ENCODE measurements at regions not wholly inside any gene's neighbourhood (a gene's known extent, or its start where the extent isn't known, plus 50 kb on each side); places are given as distances from the start of the nearest gene placed in this dataset.

GRCh38 chr12:63052696-63053095 lies 98.3 kb downstream of the AVPR1A start:
- H3K27me3 Mint-ChIP-seq (ENCODE audit: low read depth), result no peaks in the 10 kb centered on the region
- no peak for DNase-seq (ENCODE audit: low spot score)
- peaks cover 12% of the 10 kb centered on the region for H3K4me1 Mint-ChIP-seq (ENCODE audit: low read depth)
- peaks cover 4% of the 10 kb centered on the region for H3K36me3 Mint-ChIP-seq (ENCODE audit: low read depth)
- H3K9me3 Mint-ChIP-seq (ENCODE audit: low read depth), result peaks cover 10% of the 10 kb centered on the region
- TF ChIP-seq CTCF (IDR thresholded peaks at IDR 0.05), result no peak
- no peak overlapping the region for H3K4me3 Mint-ChIP-seq (ENCODE audit: unreplicated experiment)
- no peak overlapping the region for H3K27ac Mint-ChIP-seq (ENCODE audit: unreplicated experiment)

- Mint-ChIP-seq H3K9me3 (ENCODE audit: low read depth) (peaks cover 5% of the 10 kb centered on the region), H3K27ac (ENCODE audit: unreplicated experiment) (no peak overlapping the region), H3K4me3 (ENCODE audit: unreplicated experiment) (no peak overlapping the region), H3K4me1 (ENCODE audit: low read depth) (peaks cover 17% of the 10 kb centered on the region), H3K36me3 (ENCODE audit: low read depth) (peaks cover 4% of the 10 kb centered on the region), H3K27me3 (ENCODE audit: low read depth) (no peaks in the 10 kb centered on the region)
- no peak for TF ChIP-seq CTCF (IDR thresholded peaks at IDR 0.05)
- DNase-seq (ENCODE audit: low spot score), result no peak
Observed at GRCh38 chr12:63047146-63047545, 103.9 kb downstream of the AVPR1A start.

GRCh38 chr12:63045020-63045860 lies 105.8 kb downstream of the AVPR1A start:
- Mint-ChIP-seq H3K4me1 (ENCODE audit: low read depth) (peaks cover 11% of the 10 kb centered on the region), H3K9me3 (ENCODE audit: low read depth) (peaks cover 7% of the 10 kb centered on the region), H3K4me3 (ENCODE audit: unreplicated experiment) (peak overlapping the region; percentile 38), H3K27me3 (ENCODE audit: low read depth) (no peaks in the 10 kb centered on the region), H3K36me3 (ENCODE audit: low read depth) (peaks cover 4% of the 10 kb centered on the region), H3K27ac (ENCODE audit: unreplicated experiment) (no peak overlapping the region)
- no peak for TF ChIP-seq CTCF (IDR thresholded peaks at IDR 0.05)
- DNase-seq (ENCODE audit: low spot score), result no peak

GRCh38 chr12:63042646-63043045 lies 107.7 kb upstream of the PPM1H start:
- Mint-ChIP-seq H3K36me3 (ENCODE audit: low read depth) (no peaks in the 10 kb centered on the region), H3K4me1 (ENCODE audit: low read depth) (peaks cover 9% of the 10 kb centered on the region), H3K27me3 (ENCODE audit: low read depth) (no peaks in the 10 kb centered on the region), H3K27ac (ENCODE audit: unreplicated experiment) (no peak overlapping the region), H3K4me3 (ENCODE audit: unreplicated experiment) (no peak overlapping the region), H3K9me3 (ENCODE audit: low read depth) (peaks cover 2% of the 10 kb centered on the region)
- no peak for TF ChIP-seq CTCF (IDR thresholded peaks at IDR 0.05)
- no peak for DNase-seq (ENCODE audit: low spot score)

- H3K9me3 Mint-ChIP-seq (ENCODE audit: low read depth), result peaks cover 2% of the 10 kb centered on the region
- DNase-seq (ENCODE audit: low spot score), result no peak
- TF ChIP-seq CTCF (IDR thresholded peaks at IDR 0.05), result no peak
- no peaks in the 10 kb centered on the region for H3K27me3 Mint-ChIP-seq (ENCODE audit: low read depth)
- no peak overlapping the region for H3K27ac Mint-ChIP-seq (ENCODE audit: unreplicated experiment)
- H3K4me3 Mint-ChIP-seq (ENCODE audit: unreplicated experiment), result no peak overlapping the region
- H3K36me3 Mint-ChIP-seq (ENCODE audit: low read depth), result no peaks in the 10 kb centered on the region
- H3K4me1 Mint-ChIP-seq (ENCODE audit: low read depth), result peaks cover under 1% of the 10 kb centered on the region
Observed at GRCh38 chr12:63041601-63042000, 106.7 kb upstream of the PPM1H start.

Data from chondrocyte (in vitro differentiated cells).